Gastrocnemius medialis (tissue), 4 donors: ENCODE measurements at regions not wholly inside any gene's neighbourhood (a gene's known extent, or its start where the extent isn't known, plus 50 kb on each side); places are given as distances from the start of the nearest gene placed in this dataset.

Experiments
- POLR2A ChIP-seq, 2 donors: fragments of 450-650 bp; IDR thresholded peaks; one replicate each; pipeline ENCODE4 v1.6.1; 2017; ENCODE audit warnings: antibody characterized with exemption in 2 of 2, mild to moderate bottlenecking in 2 of 2, moderate library complexity in 2 of 2
- TF ChIP-seq, protein P1 (sequence below), 5 experiments: fragments of 450-650 bp in 3 of 5; fragments of 200-600 bp in 2 of 5; sonication (generic) in 2 of 5; IDR thresholded peaks in 4 of 5; conservative IDR thresholded peaks in 1 of 5; 1 replicate in 4 of 5; 2 replicates in 1 of 5; pipeline ENCODE4 v1.5.1; 2016 to 2019; ENCODE audit warnings: antibody characterized with exemption in 5 of 5, mild to moderate bottlenecking in 3 of 5, moderate library complexity in 3 of 5

DNA sequence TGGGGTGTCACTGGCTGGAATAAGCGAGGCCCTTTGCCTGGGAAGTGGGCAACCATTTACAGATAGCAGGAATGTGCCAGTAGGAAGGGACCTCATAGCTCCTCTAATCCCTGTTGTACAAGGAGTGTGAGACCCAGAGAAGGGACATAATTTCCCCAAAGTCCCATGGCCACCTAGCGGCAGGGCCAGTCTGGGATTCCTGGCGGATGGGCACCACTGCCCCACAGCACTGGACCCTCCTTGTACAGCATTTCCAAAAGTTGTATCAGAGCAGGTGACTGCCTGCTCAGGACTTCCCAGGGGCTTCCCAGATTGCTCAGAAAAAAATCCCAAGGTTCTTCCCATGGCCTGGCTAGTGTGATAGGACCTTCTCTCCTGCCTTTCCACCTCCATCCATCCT is 185.8 kb downstream of the GLI2 start:
- TF ChIP-seq, protein P1, sequence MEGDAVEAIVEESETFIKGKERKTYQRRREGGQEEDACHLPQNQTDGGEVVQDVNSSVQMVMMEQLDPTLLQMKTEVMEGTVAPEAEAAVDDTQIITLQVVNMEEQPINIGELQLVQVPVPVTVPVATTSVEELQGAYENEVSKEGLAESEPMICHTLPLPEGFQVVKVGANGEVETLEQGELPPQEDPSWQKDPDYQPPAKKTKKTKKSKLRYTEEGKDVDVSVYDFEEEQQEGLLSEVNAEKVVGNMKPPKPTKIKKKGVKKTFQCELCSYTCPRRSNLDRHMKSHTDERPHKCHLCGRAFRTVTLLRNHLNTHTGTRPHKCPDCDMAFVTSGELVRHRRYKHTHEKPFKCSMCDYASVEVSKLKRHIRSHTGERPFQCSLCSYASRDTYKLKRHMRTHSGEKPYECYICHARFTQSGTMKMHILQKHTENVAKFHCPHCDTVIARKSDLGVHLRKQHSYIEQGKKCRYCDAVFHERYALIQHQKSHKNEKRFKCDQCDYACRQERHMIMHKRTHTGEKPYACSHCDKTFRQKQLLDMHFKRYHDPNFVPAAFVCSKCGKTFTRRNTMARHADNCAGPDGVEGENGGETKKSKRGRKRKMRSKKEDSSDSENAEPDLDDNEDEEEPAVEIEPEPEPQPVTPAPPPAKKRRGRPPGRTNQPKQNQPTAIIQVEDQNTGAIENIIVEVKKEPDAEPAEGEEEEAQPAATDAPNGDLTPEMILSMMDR (IDR thresholded peaks at IDR 0.05 in 4 of 5, conservative IDR thresholded peaks at IDR 0.05 in 1 of 5), result no peak
- no peak for TF ChIP-seq POLR2A (IDR thresholded peaks at IDR 0.05)
